WTC11 (cell line): ENCODE measurements at regions not wholly inside any gene's neighbourhood (a gene's known extent, or its start where the extent isn't known, plus 50 kb on each side); places are given as distances from the start of the nearest gene placed in this dataset.

Experiments
- ATAC-seq: fragments of 200-7000 bp; cut with Tn5 transposase; 2 replicates; pipeline ENCODE4 v1.10.0; 2021; ENCODE audit warnings: mild to moderate bottlenecking, moderate library complexity
- CTCF ChIA-PET: fragments of 300-600 bp; sonication (Branson Sonifier 250); formaldehyde crosslinking; loops from one replicate; lab custom pipeline; 2021; ENCODE audit warnings: antibody characterized with exemption; lab: Charles Lee
- POLR2A ChIA-PET: fragments of 350-600 bp; sonication (Branson Sonifier 250); formaldehyde crosslinking; loops from one replicate; lab custom pipeline; 2021; ENCODE audit warnings: antibody characterized with exemption; lab: Charles Lee
- DNase-seq: peaks from one replicate; pipeline ENCODE4 v3.0.0; 2021; ENCODE audit warnings: low spot score
- H3K27ac Mint-ChIP-seq: 2 replicates; pipeline ENCODE4 v1.8.0; 2021; ENCODE audit warnings: mixed read lengths
- H3K27me3 Mint-ChIP-seq: 2 replicates; pipeline ENCODE4 v1.8.0; 2021; ENCODE audit warnings: low read depth, mild to moderate bottlenecking, moderate library complexity, mixed read lengths
- H3K36me3 Mint-ChIP-seq: 2 replicates; pipeline ENCODE4 v1.8.0; 2021; ENCODE audit warnings: mixed read lengths
- H3K4me1 Mint-ChIP-seq: 2 replicates; pipeline ENCODE4 v1.8.0; 2022; ENCODE audit warnings: mixed read lengths
- H3K4me3 Mint-ChIP-seq: 2 replicates; pipeline ENCODE4 v1.8.0; 2021; ENCODE audit warnings: mild to moderate bottlenecking, moderate library complexity, mixed read lengths
- H3K9me3 Mint-ChIP-seq: 2 replicates; pipeline ENCODE4 v1.8.0; 2021; ENCODE audit warnings: mixed read lengths
- ATF1 ChIP-seq: sonication (generic); formaldehyde crosslinking; IDR thresholded peaks from 2 replicates; pipeline ENCODE4 v1.8.1; 2023; ENCODE audit warnings: mild to moderate bottlenecking, moderate library complexity, missing genetic modification reagents
- GRHL2 ChIP-seq: fragments of 250-450 bp; sonication (Bioruptor Pico); IDR thresholded peaks from 2 replicates; pipeline ENCODE4 v1.8.0; 2022; ENCODE audit warnings: mild to moderate bottlenecking, moderate library complexity; ENCODE audit not compliant: insufficient replicate concordance, severe bottlenecking
- SOX15 ChIP-seq: fragments of 250-450 bp; sonication (Bioruptor Pico); IDR thresholded peaks from 2 replicates; pipeline ENCODE4 v1.9.0; 2021; ENCODE audit warnings: mild to moderate bottlenecking
- TCF7 ChIP-seq: sonication (generic); formaldehyde crosslinking; IDR thresholded peaks from 2 replicates; pipeline ENCODE4 v1.8.0; 2022; ENCODE audit warnings: mild to moderate bottlenecking, low read depth, missing genetic modification reagents, moderate library complexity
- ZNF121 ChIP-seq: sonication (generic); formaldehyde crosslinking; IDR thresholded peaks from 2 replicates; pipeline ENCODE4 v1.8.0; 2023; ENCODE audit warnings: missing genetic modification reagents
- ZNF138 ChIP-seq: sonication (generic); formaldehyde crosslinking; conservative IDR thresholded peaks from 2 replicates; pipeline ENCODE4 v1.8.1; 2022; ENCODE audit warnings: mild to moderate bottlenecking, moderate library complexity, missing genetic modification reagents
- TF ChIP-seq, protein P1 (sequence below): sonication (generic); formaldehyde crosslinking; IDR thresholded peaks from 2 replicates; pipeline ENCODE4 v1.8.0; 2023; ENCODE audit warnings: mild to moderate bottlenecking, missing genetic modification reagents
- TF ChIP-seq, protein P2 (sequence below): sonication (generic); formaldehyde crosslinking; conservative IDR thresholded peaks from 2 replicates; pipeline ENCODE4 v1.8.1; 2023; ENCODE audit warnings: mild to moderate bottlenecking, low read depth, missing genetic modification reagents, moderate library complexity
- TF ChIP-seq, protein P3 (sequence below): fragments of 250-450 bp; sonication (Bioruptor Pico); IDR thresholded peaks from 2 replicates; pipeline ENCODE4 v1.9.0; 2021; ENCODE audit warnings: mild to moderate bottlenecking
- TF ChIP-seq, protein P4 (sequence below): sonication (generic); formaldehyde crosslinking; IDR thresholded peaks from 2 replicates; pipeline ENCODE4 v1.8.1; 2023; ENCODE audit warnings: mild to moderate bottlenecking, missing genetic modification reagents, borderline replicate concordance
- TF ChIP-seq, protein P5 (sequence below): sonication (generic); formaldehyde crosslinking; IDR thresholded peaks from 2 replicates; pipeline ENCODE4 v1.8.1; 2022; ENCODE audit warnings: low read depth, missing genetic modification reagents, borderline replicate concordance

DNA sequence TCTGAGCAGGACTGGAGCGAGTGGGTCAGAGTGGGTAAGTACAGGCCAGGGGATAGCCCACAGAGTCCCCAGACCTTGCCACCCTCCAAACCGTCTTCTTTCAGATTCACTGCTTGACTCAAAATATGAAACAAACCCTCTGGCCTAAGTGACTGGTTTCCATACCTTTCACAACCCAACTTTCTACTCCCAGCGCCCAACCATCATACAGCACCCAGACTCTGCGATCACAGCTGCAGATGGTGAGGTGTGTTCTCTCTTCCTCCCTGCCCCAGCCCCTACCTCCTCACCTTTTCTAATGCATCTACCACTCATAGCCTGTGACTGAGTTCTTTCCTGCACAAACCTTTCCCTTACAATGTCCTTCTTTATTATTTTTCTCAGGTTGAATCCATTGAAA, 92.0 kb upstream of the CELF2 start:
- H3K9me3 Mint-ChIP-seq: peaks cover 4% of the 10 kb centered on the region; the same call in 1 of the 2 replicates
- TF ChIP-seq, protein P1, sequence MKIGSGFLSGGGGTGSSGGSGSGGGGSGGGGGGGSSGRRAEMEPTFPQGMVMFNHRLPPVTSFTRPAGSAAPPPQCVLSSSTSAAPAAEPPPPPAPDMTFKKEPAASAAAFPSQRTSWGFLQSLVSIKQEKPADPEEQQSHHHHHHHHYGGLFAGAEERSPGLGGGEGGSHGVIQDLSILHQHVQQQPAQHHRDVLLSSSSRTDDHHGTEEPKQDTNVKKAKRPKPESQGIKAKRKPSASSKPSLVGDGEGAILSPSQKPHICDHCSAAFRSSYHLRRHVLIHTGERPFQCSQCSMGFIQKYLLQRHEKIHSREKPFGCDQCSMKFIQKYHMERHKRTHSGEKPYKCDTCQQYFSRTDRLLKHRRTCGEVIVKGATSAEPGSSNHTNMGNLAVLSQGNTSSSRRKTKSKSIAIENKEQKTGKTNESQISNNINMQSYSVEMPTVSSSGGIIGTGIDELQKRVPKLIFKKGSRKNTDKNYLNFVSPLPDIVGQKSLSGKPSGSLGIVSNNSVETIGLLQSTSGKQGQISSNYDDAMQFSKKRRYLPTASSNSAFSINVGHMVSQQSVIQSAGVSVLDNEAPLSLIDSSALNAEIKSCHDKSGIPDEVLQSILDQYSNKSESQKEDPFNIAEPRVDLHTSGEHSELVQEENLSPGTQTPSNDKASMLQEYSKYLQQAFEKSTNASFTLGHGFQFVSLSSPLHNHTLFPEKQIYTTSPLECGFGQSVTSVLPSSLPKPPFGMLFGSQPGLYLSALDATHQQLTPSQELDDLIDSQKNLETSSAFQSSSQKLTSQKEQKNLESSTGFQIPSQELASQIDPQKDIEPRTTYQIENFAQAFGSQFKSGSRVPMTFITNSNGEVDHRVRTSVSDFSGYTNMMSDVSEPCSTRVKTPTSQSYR (CRISPR knock-in tag): no peak
- TF ChIP-seq, protein P2, sequence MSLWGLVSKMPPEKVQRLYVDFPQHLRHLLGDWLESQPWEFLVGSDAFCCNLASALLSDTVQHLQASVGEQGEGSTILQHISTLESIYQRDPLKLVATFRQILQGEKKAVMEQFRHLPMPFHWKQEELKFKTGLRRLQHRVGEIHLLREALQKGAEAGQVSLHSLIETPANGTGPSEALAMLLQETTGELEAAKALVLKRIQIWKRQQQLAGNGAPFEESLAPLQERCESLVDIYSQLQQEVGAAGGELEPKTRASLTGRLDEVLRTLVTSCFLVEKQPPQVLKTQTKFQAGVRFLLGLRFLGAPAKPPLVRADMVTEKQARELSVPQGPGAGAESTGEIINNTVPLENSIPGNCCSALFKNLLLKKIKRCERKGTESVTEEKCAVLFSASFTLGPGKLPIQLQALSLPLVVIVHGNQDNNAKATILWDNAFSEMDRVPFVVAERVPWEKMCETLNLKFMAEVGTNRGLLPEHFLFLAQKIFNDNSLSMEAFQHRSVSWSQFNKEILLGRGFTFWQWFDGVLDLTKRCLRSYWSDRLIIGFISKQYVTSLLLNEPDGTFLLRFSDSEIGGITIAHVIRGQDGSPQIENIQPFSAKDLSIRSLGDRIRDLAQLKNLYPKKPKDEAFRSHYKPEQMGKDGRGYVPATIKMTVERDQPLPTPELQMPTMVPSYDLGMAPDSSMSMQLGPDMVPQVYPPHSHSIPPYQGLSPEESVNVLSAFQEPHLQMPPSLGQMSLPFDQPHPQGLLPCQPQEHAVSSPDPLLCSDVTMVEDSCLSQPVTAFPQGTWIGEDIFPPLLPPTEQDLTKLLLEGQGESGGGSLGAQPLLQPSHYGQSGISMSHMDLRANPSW (CRISPR knock-in tag): no peak
- no peak for TF ChIP-seq SOX15
- TF ChIP-seq, protein P3, sequence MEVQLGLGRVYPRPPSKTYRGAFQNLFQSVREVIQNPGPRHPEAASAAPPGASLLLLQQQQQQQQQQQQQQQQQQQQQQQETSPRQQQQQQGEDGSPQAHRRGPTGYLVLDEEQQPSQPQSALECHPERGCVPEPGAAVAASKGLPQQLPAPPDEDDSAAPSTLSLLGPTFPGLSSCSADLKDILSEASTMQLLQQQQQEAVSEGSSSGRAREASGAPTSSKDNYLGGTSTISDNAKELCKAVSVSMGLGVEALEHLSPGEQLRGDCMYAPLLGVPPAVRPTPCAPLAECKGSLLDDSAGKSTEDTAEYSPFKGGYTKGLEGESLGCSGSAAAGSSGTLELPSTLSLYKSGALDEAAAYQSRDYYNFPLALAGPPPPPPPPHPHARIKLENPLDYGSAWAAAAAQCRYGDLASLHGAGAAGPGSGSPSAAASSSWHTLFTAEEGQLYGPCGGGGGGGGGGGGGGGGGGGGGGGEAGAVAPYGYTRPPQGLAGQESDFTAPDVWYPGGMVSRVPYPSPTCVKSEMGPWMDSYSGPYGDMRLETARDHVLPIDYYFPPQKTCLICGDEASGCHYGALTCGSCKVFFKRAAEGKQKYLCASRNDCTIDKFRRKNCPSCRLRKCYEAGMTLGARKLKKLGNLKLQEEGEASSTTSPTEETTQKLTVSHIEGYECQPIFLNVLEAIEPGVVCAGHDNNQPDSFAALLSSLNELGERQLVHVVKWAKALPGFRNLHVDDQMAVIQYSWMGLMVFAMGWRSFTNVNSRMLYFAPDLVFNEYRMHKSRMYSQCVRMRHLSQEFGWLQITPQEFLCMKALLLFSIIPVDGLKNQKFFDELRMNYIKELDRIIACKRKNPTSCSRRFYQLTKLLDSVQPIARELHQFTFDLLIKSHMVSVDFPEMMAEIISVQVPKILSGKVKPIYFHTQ (CRISPR knock-in tag): no peak
- TF ChIP-seq, all 79 proteins: peak for 0
- Mint-ChIP-seq H3K27ac (no peak overlapping the region), H3K27me3 (no peaks in the 10 kb centered on the region), H3K4me1 (no peaks in the 10 kb centered on the region), H3K4me3 (no peak overlapping the region), H3K36me3 (no peaks in the 10 kb centered on the region)
- DNase-seq (no peak), ATAC-seq (no peak)
- ChIA-PET POLR2A (no interaction called here), CTCF (no interaction called here)

DNA sequence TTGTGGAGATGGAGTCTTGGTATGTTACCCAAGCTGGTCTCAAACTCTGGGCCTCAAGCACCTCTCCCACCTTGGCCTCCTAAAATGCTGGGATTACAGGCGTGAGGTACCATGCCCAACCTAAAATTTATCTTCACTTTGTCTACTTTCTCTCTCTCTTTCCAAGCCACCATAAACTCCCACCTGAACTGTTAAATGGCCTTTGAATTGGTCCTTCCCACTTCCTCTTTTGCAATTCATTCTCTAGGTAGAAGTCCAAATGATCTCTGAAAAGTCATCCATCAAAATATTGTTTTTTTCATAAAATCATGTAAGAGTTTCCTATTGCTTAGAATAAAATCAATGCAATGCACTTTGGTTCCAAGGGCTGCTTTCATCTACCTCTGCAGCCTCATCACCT, 90.1 kb upstream of the CELF2 start:
- ChIA-PET CTCF (no interaction called here), POLR2A (no interaction called here)
- Mint-ChIP-seq H3K36me3 (no peaks in the 10 kb centered on the region), H3K4me3 (no peak overlapping the region), H3K9me3 (peaks cover 4% of the 10 kb centered on the region; the same call in 1 of the 2 replicates), H3K27ac (no peak overlapping the region), H3K4me1 (no peaks in the 10 kb centered on the region), H3K27me3 (no peaks in the 10 kb centered on the region)
- ATAC-seq (no peak), DNase-seq (no peak)
- no peak for TF ChIP-seq ZNF121 (CRISPR knock-in tag)
- TF ChIP-seq TCF7 (CRISPR knock-in tag): no peak
- TF ChIP-seq, protein P4, sequence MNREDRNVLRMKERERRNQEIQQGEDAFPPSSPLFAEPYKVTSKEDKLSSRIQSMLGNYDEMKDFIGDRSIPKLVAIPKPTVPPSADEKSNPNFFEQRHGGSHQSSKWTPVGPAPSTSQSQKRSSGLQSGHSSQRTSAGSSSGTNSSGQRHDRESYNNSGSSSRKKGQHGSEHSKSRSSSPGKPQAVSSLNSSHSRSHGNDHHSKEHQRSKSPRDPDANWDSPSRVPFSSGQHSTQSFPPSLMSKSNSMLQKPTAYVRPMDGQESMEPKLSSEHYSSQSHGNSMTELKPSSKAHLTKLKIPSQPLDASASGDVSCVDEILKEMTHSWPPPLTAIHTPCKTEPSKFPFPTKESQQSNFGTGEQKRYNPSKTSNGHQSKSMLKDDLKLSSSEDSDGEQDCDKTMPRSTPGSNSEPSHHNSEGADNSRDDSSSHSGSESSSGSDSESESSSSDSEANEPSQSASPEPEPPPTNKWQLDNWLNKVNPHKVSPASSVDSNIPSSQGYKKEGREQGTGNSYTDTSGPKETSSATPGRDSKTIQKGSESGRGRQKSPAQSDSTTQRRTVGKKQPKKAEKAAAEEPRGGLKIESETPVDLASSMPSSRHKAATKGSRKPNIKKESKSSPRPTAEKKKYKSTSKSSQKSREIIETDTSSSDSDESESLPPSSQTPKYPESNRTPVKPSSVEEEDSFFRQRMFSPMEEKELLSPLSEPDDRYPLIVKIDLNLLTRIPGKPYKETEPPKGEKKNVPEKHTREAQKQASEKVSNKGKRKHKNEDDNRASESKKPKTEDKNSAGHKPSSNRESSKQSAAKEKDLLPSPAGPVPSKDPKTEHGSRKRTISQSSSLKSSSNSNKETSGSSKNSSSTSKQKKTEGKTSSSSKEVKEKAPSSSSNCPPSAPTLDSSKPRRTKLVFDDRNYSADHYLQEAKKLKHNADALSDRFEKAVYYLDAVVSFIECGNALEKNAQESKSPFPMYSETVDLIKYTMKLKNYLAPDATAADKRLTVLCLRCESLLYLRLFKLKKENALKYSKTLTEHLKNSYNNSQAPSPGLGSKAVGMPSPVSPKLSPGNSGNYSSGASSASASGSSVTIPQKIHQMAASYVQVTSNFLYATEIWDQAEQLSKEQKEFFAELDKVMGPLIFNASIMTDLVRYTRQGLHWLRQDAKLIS (CRISPR knock-in tag): no peak
- TF ChIP-seq, protein P5, sequence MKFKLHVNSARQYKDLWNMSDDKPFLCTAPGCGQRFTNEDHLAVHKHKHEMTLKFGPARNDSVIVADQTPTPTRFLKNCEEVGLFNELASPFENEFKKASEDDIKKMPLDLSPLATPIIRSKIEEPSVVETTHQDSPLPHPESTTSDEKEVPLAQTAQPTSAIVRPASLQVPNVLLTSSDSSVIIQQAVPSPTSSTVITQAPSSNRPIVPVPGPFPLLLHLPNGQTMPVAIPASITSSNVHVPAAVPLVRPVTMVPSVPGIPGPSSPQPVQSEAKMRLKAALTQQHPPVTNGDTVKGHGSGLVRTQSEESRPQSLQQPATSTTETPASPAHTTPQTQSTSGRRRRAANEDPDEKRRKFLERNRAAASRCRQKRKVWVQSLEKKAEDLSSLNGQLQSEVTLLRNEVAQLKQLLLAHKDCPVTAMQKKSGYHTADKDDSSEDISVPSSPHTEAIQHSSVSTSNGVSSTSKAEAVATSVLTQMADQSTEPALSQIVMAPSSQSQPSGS: no peak
- TF ChIP-seq GRHL2 (CRISPR knock-in tag): no peak
- no peak for TF ChIP-seq ZNF138 (CRISPR knock-in tag)
- TF ChIP-seq ATF1 (CRISPR knock-in tag): no peak
